HG03039 (cell line): ENCODE measurements at regions not wholly inside any gene's neighbourhood (a gene's known extent, or its start where the extent isn't known, plus 50 kb on each side); places are given as distances from the start of the nearest gene placed in this dataset.
"Not testable (repeated sequence)": the region's sequence is repeated elsewhere in the genome, so short reads cannot be mapped to it uniquely, and the experiment has no call there.

ENCODE experiments used
- ATAC-seq: cut with Tn5 transposase; IDR thresholded peaks from one replicate; pipeline ENCODE4 v1.9.1; 2021; ENCODE audit warnings: mild to moderate bottlenecking, moderate library complexity; ENCODE audit not compliant: unreplicated experiment

DNA sequence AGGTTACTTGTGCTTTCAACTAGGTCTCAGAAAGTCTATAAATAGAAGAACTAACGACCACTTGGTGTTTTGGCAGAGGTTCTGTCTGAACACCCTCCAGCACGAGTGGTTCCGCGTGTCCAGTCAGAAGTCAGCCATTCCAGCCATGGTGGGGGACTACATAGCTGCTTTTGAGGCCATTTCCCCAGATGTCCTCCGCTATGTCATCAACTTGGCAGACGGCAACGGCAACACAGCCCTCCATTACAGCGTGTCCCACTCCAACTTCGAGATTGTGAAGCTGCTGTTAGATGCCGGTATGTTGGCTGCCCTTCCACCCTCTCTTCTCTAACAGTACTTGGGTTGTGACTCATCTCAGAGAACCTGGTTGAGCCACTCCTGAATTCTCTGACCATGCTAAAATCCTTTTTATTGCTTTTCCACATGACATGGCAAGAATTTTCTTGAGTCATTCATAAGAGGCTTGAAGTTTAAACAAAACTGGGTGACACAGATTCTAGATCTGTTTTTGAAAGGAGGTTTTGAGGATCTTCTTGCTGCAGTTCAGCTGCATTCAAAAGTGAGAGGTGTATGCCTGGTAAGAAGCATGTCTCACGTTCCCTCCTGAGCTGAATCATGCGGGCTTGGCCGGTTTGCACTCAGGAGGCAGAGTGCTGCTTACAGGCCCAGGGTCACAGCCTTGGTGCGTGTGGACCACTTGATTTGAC, 103.1 kb upstream of the DMRT1 start:
- ATAC-seq: no peak

DNA sequence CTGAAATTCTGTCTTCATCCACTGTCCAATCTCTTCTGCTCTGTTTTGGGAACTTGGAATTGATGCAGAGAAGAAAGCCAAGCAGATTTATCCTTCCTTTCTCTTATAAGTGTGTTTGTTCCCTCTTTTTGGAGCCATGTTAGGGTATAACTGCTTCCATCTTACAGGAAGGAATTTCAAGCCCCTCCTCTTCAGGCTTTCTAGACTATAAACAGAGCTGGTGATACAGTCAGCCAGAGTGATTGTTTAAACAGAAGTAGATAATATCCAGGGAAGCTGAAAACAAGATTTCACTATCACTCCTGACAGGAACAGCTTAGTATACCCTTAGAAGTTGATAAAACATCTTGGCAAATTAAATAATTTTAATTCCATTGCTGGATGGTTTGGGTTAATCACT, 102.1 kb upstream of the DMRT1 start:
- no peak for ATAC-seq

GRCh38 chr9:740221-740620, 101.3 kb upstream of the DMRT1 start:
- ATAC-seq: no peak

DNA sequence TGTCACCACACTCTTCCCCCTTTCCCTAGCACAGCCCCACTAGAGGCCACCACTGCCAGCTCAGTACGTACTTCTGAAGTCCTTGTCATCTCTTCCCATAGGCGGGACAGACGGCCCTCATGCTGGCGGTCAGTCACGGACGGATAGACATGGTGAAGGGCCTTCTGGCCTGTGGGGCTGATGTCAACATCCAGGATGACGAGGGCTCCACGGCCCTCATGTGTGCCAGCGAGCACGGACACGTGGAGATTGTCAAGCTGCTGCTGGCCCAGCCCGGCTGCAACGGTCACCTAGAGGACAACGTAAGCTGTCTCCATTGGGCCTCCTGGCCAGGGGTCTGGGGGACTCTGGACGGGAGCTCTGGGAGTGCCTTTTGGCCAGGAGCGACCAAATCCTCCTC, 99.4 kb upstream of the DMRT1 start:
- no peak for ATAC-seq

DNA sequence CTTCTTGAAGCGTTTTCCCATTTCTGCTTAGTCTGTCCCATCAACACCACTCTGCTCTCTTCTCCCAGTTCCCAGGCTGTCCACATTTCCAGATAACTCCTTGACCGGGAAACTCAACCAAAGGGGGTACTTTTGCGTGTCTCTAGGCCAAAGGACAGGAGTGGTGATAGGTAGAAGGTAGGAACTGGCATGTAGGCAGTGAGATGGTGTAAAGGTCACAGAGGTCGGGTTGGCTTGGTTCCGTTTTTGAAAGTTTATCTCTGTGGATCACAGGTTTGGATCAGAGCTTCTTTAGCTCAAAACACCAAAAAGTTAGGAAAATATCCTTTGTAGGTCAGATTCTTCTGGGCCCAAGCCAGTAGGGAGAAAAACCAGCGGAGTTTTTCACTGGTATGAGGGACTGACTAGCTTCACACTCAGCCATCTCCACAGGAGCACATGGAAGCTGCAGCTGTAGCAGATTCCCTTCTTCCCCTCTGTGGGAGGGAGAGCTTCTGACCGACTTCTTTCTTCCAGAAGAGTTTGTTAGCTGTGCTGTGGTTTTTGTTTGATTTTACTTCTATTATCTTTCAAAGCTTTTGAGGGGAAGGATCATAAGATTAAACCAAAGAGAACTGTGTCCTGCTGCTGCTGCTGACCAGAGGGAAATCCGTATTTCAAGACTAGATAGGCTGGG, 98.4 kb upstream of the DMRT1 start:
- ATAC-seq: no peak

DNA sequence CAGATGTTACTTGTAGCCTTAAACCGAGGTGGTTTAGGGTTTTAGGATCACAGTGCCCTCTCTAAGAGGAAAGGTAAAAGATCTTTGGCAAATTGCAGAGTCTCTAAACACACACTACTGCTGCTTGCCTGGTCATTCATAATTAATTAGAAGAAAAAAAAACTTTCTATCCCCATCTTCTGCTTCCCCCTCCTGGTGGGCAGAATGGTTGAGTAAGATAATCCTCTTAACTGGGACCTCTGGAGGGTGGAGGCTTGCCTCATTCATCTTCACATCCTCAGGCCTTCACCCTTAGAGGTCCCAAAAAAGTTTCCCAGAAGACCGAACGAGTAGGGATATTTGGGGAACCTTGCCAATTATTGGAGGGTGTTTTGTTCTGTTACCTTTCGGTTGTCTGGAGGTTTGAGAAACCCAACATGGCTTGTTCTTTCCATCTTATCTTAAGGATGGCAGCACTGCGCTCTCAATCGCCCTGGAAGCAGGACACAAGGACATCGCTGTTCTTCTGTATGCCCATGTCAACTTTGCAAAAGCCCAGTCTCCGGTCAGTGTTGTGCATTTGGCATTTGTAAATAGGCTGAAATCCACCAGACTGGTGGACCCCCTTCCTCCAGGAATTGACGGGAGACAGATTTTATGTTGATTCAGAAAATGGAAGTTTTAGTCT, 97.3 kb upstream of the DMRT1 start:
- ATAC-seq: no peak

DNA sequence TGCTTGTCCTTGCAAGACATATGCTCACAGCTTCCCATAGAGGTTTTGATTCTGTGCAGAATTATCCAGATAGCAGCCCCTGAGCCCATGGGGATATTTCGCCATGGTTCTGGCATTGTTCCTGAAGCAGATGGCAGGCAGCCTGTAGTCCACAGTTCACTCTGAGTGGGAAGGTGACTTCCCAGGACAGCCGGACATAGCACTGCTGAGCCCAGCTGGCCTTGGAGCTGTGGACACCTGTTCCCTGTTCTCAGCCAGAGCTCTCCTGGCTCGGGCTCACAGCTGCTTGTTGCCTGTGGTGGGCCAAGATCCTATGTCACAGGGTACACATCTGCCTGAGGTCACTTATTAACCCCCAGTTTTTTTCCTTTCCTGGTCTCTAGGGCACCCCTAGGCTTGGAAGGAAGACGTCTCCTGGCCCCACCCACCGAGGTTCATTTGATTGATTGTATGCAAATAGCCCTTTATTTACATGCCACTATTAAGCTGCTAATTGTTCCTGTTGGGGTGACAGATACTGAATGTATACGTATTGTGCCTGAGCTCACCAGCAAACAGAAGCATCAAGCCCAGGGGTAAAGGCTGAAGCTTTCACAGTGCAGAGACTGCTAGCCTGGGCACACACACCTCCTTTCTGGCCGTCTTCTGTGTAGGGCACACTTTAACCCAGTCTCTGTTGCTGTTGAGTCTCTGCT, 96.6 kb upstream of the DMRT1 start:
- ATAC-seq: no peak

- no peak for ATAC-seq
These were observed 95.6 kb upstream of the DMRT1 start for GRCh38 chr9:745761-746380.

- no peak for ATAC-seq
These were observed 94.6 kb upstream of the DMRT1 start for GRCh38 chr9:746661-747434.

- no peak for ATAC-seq
These were observed 93.9 kb upstream of the DMRT1 start for GRCh38 chr9:747567-747966.

- ATAC-seq: no peak
These were observed 92.5 kb upstream of the DMRT1 start for GRCh38 chr9:748861-749497.

DNA sequence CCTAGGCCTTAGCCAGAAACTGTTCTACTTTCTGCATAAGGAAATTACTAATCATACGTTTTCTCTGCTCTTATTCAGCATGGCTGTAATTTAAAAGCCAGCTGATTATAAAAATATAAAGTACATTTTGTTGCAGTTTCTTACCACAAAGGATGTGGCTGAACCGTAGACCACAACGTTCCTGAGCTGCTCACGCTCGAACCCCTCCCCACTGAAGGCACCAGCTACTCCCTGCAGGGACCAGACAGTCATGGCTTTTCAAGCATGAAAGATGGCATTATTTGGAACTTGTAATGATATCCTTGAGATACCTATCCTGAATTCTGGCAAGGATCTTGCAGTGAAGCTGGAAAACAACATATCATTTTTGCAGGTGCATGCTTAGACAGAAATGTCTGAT, 91.8 kb upstream of the DMRT1 start:
- ATAC-seq: no peak

DNA sequence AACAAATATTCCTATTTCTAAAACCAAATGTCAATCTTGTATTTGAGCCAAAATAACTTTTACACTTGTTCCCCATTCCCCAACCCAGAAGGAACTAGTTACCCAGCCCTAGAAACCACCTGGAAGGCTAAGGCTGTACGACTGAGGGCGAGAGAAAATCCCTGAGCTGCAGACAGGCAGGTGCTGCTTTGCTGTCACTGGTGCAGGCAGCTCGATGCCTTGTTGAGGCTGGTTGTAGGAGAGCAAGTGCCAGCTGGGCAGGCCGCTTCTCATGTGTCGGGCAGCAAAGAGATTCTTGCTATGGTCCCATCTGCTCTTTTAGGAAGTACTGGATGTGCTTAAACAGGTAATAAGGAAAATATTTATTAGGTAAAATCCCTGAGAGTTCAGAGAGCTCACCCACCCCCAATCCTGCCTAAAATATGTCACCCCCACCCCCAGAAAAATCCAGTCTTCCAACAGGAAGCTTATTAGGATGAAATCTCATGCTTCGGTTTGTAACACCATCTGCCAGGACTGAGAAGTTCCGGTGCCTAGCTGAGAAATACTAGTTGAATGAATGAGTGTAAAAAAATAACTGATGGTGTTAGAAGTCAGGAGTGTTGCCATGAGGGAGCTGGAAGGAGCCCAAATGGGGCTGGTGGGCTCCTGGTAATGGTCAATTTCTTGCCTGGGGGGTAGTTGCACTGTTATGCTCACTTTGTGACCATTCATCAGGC, 91.1 kb upstream of the DMRT1 start:
- no peak for ATAC-seq

DNA sequence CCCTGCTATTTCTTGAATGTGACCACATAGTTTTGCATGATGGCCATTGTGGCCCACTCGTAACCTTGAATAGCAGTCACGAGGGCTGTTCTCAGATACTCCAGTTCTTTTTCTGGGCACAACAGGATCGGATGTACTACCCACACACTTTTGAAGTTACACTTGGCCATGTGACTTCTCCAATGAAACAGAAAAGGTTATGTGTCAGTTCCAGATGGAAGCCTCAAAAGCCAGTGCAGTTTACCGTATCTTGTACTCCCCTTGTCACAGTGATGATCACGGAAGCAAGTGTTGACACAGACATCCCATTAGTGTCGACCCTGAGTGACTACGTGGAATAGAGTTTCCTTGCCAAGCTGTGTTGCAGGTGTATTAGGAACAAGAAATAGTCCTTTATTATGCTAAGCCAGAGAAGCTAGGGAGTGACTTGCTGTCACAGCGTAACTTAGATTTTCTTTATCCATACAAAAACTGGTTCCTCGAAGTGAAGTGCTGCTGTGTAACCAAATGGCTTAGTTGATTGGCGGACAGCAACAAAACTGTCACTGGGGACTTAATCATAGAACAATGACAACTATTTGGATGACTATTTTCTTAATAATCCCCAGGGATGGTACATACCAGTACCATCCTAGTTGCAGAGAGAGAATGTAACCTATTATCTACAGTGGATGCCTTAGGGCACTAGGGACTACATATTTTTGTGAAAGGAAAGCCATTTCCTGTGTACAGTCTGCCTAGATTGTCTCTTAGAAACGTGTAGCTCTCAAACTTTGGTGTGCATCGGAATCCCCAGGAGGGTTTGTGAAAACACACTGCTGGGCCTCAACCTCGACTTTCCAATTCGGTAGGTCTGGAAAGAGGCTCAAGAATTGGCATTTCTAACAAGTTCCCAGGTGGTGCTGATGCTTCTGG, 90.1 kb upstream of the DMRT1 start:
- ATAC-seq: no peak

DNA sequence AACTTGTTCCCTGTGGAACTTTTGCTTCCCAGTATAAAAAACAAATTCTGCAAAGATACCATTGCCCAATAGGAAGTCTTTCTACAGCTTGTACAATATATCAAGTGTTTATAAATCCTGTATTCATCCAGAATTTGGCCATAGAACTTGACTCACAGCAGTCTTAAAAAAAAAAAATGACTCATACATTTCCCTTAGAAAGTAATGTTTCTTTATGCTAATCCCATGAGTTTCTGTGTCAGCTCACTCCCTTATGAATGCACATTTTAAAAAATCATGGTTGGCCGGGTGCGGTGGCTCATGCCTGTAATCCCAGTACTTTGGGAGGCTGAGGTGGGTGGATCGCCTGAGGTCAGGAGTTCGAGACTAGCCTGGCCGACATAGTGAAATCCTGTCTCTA, 89.3 kb upstream of the DMRT1 start:
- ATAC-seq: no peak

- no peak for ATAC-seq
These were observed 88.8 kb upstream of the DMRT1 start for GRCh38 chr9:752681-753200.

DNA sequence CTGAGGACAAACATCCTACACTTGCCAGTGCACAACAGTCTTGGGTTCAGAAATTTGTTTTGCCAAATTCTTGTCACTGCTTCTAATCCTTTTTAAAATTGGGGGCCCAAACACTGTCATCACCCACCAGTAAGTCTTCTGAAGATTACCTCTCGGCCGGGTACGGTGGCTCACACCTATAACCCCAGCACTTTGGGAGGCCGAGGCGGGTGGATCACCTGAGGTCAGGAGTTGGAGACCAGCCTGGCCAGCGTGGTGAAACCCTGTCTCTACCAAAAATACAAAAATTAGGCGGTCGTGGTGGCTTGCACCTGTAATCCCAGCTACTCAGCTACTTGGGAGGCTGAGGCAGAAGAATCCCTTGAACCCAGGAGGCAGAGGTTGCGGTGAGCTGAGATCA, 87.8 kb upstream of the DMRT1 start:
- ATAC-seq: not testable (repeated sequence)
